SK-N-SH (cell line): ENCODE measurements at regions not wholly inside any gene's neighbourhood (a gene's known extent, or its start where the extent isn't known, plus 50 kb on each side); places are given as distances from the start of the nearest gene placed in this dataset.

Experiments used
- CTCF ChIA-PET: fragments of 300-600, 350-600 bp; formaldehyde crosslinking; extraction: SDS; loops from one replicate; lab custom pipeline; 2021; lab: Yijun Ruan, JAX
- POLR2A ChIA-PET: fragments of 350-600 bp; sonication (Branson Sonifier 250); formaldehyde crosslinking; extraction: SDS; loops from one replicate; lab custom pipeline; 2020; ENCODE audit warnings: antibody characterized with exemption, inconsistent platforms; lab: Yijun Ruan, JAX
- DNase-seq: peaks from one replicate; pipeline ENCODE4 v3.0.0; 2012
- H2AFZ ChIP-seq: fragments of 200-600 bp; sonication (generic); 2 replicates; pipeline ENCODE4 v1.8.1; 2016; ENCODE audit warnings: antibody characterized with exemption, mild to moderate bottlenecking, low read depth
- H3F3A ChIP-seq: fragments of 200-600 bp; sonication (generic); replicated peaks from 2 replicates; pipeline ENCODE3; 2016; ENCODE audit warnings: antibody characterized with exemption, mild to moderate bottlenecking; ENCODE audit not compliant: insufficient read depth
- H3K27ac ChIP-seq, 2 experiments: fragments of 200-500 bp in 1 of 2; fragments of 200-600 bp in 1 of 2; sonication (Bioruptor generic) in 1 of 2; sonication (generic), shearing (Covaris generic) in 1 of 2; 2 replicates each; pipeline versions ENCODE4 v1.5.1 to v1.6.1; 2014 to 2016; ENCODE audit warnings: low read depth in 2 of 2, inconsistent platforms in 1 of 2, low read length in 1 of 2, mild to moderate bottlenecking in 1 of 2, mixed read lengths in 1 of 2
- H3K27me3 ChIP-seq: fragments of 200-600 bp; sonication (generic), shearing (Covaris generic); 2 replicates; pipeline ENCODE4 v1.6.1; 2016; ENCODE audit warnings: mixed run types; ENCODE audit not compliant: insufficient read depth
- H3K36me3 ChIP-seq, 2 experiments: fragments of 200-500 bp in 1 of 2; fragments of 200-600 bp in 1 of 2; sonication (Bioruptor generic) in 1 of 2; sonication (generic) in 1 of 2; replicated peaks in 1 of 2; 2 replicates each; pipeline versions ENCODE3 to v1.5.1; 2014 to 2016; ENCODE audit warnings: low read length in 1 of 2, mild to moderate bottlenecking in 1 of 2; ENCODE audit not compliant: insufficient read depth in 2 of 2, control insufficient read depth in 1 of 2
- H3K4me1 ChIP-seq, 2 experiments: fragments of 200-500 bp in 1 of 2; fragments of 200-600 bp in 1 of 2; sonication (Bioruptor generic) in 1 of 2; sonication (generic), shearing (Covaris generic) in 1 of 2; 2 replicates each; pipeline versions ENCODE4 v1.5.1 to v1.6.1; 2014 to 2016; ENCODE audit warnings: low read depth in 1 of 2, low read length in 1 of 2, mixed run types in 1 of 2; ENCODE audit not compliant: insufficient read depth in 2 of 2, control insufficient read depth in 1 of 2
- H3K4me2 ChIP-seq: fragments of 200-600 bp; sonication (generic), shearing (Covaris generic); 2 replicates; pipeline ENCODE4 v1.6.1; 2017; ENCODE audit warnings: mixed run types
- H3K4me3 ChIP-seq, 2 experiments: fragments of 200-500 bp in 1 of 2; fragments of 200-600 bp in 1 of 2; sonication (Bioruptor generic) in 1 of 2; sonication (generic), shearing (Covaris generic) in 1 of 2; 2 replicates each; pipeline versions ENCODE4 v1.5.1 to v1.8.1; 2014 to 2016; ENCODE audit warnings: low read depth in 2 of 2, inconsistent platforms in 1 of 2, low read length in 1 of 2, mild to moderate bottlenecking in 1 of 2, mixed read lengths in 1 of 2, moderate library complexity in 1 of 2
- H3K79me2 ChIP-seq: fragments of 200-600 bp; sonication (generic); 2 replicates; pipeline ENCODE4 v1.8.1; 2017; ENCODE audit warnings: mild to moderate bottlenecking; ENCODE audit not compliant: insufficient read depth
- H3K9ac ChIP-seq: fragments of 200-600 bp; sonication (generic); 2 replicates; pipeline ENCODE4 v1.6.1; 2017; ENCODE audit warnings: mixed run types
- H3K9me2 ChIP-seq: fragments of 200-600 bp; sonication (generic); 2 replicates; pipeline ENCODE4 v1.6.1; 2017; ENCODE audit warnings: mixed run types
- H3K9me3 ChIP-seq: fragments of 200-600 bp; sonication (generic); 2 replicates; pipeline ENCODE4 v1.6.1; 2017; ENCODE audit warnings: mixed run types, mild to moderate bottlenecking, moderate library complexity
- H4K20me1 ChIP-seq: fragments of 200-600 bp; sonication (generic); 2 replicates; pipeline ENCODE4 v1.6.1; 2017; ENCODE audit warnings: mild to moderate bottlenecking, mixed run types; ENCODE audit not compliant: insufficient read depth
- CHD2 ChIP-seq: fragments of 150-350 bp; IDR thresholded peaks from 2 replicates; pipeline ENCODE4 v1.6.1; 2018; ENCODE audit warnings: low read length; ENCODE audit not compliant: partially characterized antibody
- ELF1 ChIP-seq: IDR thresholded peaks from 2 replicates; pipeline ENCODE4 v1.4.0; 2012
- FOSL2 ChIP-seq: IDR thresholded peaks from 2 replicates; pipeline ENCODE4 v1.4.0; 2012; ENCODE audit warnings: low read depth, mild to moderate bottlenecking, moderate library complexity, borderline replicate concordance
- FOXJ3 ChIP-seq: sonication (generic); formaldehyde crosslinking; IDR thresholded peaks from 2 replicates; pipeline ENCODE4 v1.5.1; 2020; ENCODE audit warnings: mild to moderate bottlenecking, missing genetic modification reagents
- GABPA ChIP-seq: IDR thresholded peaks from 2 replicates; pipeline ENCODE4 v1.4.0; 2012; ENCODE audit warnings: low read depth, mild to moderate bottlenecking
- JUND ChIP-seq: IDR thresholded peaks from 2 replicates; pipeline ENCODE4 v1.4.0; 2012
- MEF2A ChIP-seq: IDR thresholded peaks from 2 replicates; pipeline ENCODE4 v1.4.0; 2012; ENCODE audit warnings: low read depth, borderline replicate concordance
- NRF1 ChIP-seq: IDR thresholded peaks from 2 replicates; pipeline ENCODE4 v1.6.1; 2012; ENCODE audit warnings: low read depth, mild to moderate bottlenecking, low read length
- POLR2AphosphoS5 ChIP-seq: IDR thresholded peaks from 2 replicates; pipeline ENCODE4 v1.6.1; 2012; ENCODE audit warnings: low read depth, low read length
- RAD21 ChIP-seq: IDR thresholded peaks from 2 replicates; pipeline ENCODE4 v1.6.1; 2012; ENCODE audit warnings: mild to moderate bottlenecking, low read length
- RCOR1 ChIP-seq: fragments of 150-350 bp; IDR thresholded peaks from 2 replicates; pipeline ENCODE4 v1.6.1; 2017; ENCODE audit warnings: antibody characterized with exemption, low read length
- RFX5 ChIP-seq: IDR thresholded peaks from 2 replicates; pipeline ENCODE4 v1.6.1; 2012; ENCODE audit warnings: mild to moderate bottlenecking, improper control_type of control experiment, low read length
- SIN3A ChIP-seq: IDR thresholded peaks from 2 replicates; pipeline ENCODE4 v1.6.1; 2012; ENCODE audit warnings: low read depth, mild to moderate bottlenecking, low read length, moderate library complexity, borderline replicate concordance
- TCF12 ChIP-seq: IDR thresholded peaks from 2 replicates; pipeline ENCODE4 v1.4.0; 2012
- YY1 ChIP-seq: IDR thresholded peaks from 2 replicates; pipeline ENCODE4 v1.4.0; 2012; ENCODE audit warnings: low read depth, mild to moderate bottlenecking
- WGBS: methylation state at CpG from one replicate; pipeline ENCODE4 v1.1.6; 2017; ENCODE audit warnings: low lambda C conversion rate; 5-methylcytosine and 5-hydroxymethylcytosine counted together
- TF ChIP-seq, protein P1 (sequence below): fragments of 200-600 bp; sonication (generic); IDR thresholded peaks from 2 replicates; pipeline ENCODE4 v1.6.1; 2017; ENCODE audit warnings: antibody characterized with exemption, mild to moderate bottlenecking, moderate library complexity
- TF ChIP-seq, protein P2 (sequence below): IDR thresholded peaks from 2 replicates; pipeline ENCODE4 v1.4.0; 2012; ENCODE audit warnings: low read depth, borderline replicate concordance
- TF ChIP-seq, protein P3 (sequence below): fragments of 150-350 bp; IDR thresholded peaks from 2 replicates; pipeline ENCODE4 v1.6.1; 2016; ENCODE audit warnings: mild to moderate bottlenecking, low read depth, low read length

DNA sequence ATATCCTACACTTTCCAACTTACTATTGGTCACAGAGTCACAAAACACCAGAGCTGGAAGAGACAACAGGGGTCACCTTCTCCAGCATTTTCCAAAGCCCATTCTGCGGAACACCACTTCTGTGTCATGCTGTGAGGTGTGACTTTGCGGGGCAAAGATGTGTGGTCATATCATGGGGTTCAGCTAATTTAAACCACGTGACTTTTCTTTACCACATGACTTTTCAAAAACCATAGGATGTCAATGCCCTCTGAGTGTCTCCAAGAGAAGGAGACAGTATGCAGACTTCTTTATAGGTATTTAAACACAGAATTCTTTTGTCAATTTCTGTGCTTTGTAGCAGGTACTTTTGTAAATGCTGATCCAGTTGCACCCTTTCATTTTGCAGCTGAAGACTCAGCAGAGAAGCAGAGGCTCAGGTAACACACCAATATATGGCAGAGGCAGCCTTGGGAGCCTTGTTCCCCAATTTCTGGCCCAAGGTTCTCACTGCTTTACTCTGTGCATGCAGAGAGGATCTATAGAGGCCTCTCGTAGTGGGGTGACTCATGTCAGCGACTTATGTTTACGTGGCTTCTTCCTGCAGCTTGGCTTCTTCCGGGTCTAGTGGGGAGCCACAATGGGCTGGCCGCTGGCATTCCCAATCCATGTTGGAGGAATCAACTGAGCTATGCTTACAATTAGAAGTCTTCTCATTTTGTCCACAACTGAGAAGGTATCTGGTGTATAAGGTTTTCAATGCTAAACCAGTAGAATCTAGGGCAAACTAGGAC, 104.0 kb upstream of the RHOBTB1 start:
- Histone ChIP-seq H3K27ac (no peak overlapping the region), H3K27me3 (no peaks in the 10 kb centered on the region), H4K20me1 (no peaks in the 10 kb centered on the region), H3K79me2 (no peaks in the 10 kb centered on the region), H3K36me3 (no peaks in the 10 kb centered on the region), H3K4me1 (no peaks in the 10 kb centered on the region; a peak in 1 of 4 replicates), H3K9me2 (no peaks in the 10 kb centered on the region), H3K9ac (no peak overlapping the region), H3K4me3 (no peak overlapping the region), H3K9me3 (no peaks in the 10 kb centered on the region), H3K4me2 (no peak overlapping the region), H3F3A (no peaks in the 10 kb centered on the region), H2AFZ (no peak overlapping the region)
- WGBS: 59% methylated on average over 8 of the region's 8 CpGs
- CTCF ChIA-PET: interaction anchor here (1.4 to 2.4 kb wide), 2 partner anchors 23 to 93 kb away, joined by 3 to 6 read pairs; no protein-coding TSS in a partner anchor
- DNase-seq: no peak
- no peak for TF ChIP-seq NRF1
- TF ChIP-seq, protein P1, sequence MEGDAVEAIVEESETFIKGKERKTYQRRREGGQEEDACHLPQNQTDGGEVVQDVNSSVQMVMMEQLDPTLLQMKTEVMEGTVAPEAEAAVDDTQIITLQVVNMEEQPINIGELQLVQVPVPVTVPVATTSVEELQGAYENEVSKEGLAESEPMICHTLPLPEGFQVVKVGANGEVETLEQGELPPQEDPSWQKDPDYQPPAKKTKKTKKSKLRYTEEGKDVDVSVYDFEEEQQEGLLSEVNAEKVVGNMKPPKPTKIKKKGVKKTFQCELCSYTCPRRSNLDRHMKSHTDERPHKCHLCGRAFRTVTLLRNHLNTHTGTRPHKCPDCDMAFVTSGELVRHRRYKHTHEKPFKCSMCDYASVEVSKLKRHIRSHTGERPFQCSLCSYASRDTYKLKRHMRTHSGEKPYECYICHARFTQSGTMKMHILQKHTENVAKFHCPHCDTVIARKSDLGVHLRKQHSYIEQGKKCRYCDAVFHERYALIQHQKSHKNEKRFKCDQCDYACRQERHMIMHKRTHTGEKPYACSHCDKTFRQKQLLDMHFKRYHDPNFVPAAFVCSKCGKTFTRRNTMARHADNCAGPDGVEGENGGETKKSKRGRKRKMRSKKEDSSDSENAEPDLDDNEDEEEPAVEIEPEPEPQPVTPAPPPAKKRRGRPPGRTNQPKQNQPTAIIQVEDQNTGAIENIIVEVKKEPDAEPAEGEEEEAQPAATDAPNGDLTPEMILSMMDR: no peak
- TF ChIP-seq FOSL2: no peak
- no peak for TF ChIP-seq MEF2A
- no peak for TF ChIP-seq POLR2AphosphoS5
- TF ChIP-seq SIN3A: no peak
- TF ChIP-seq, protein P2, sequence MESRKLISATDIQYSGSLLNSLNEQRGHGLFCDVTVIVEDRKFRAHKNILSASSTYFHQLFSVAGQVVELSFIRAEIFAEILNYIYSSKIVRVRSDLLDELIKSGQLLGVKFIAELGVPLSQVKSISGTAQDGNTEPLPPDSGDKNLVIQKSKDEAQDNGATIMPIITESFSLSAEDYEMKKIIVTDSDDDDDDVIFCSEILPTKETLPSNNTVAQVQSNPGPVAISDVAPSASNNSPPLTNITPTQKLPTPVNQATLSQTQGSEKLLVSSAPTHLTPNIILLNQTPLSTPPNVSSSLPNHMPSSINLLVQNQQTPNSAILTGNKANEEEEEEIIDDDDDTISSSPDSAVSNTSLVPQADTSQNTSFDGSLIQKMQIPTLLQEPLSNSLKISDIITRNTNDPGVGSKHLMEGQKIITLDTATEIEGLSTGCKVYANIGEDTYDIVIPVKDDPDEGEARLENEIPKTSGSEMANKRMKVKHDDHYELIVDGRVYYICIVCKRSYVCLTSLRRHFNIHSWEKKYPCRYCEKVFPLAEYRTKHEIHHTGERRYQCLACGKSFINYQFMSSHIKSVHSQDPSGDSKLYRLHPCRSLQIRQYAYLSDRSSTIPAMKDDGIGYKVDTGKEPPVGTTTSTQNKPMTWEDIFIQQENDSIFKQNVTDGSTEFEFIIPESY: no peak
- no peak for TF ChIP-seq GABPA
- TF ChIP-seq ELF1: no peak
- TF ChIP-seq RCOR1: no peak
- TF ChIP-seq JUND: no peak
- no peak for TF ChIP-seq RAD21
- TF ChIP-seq TCF12: no peak
- TF ChIP-seq, protein P3, sequence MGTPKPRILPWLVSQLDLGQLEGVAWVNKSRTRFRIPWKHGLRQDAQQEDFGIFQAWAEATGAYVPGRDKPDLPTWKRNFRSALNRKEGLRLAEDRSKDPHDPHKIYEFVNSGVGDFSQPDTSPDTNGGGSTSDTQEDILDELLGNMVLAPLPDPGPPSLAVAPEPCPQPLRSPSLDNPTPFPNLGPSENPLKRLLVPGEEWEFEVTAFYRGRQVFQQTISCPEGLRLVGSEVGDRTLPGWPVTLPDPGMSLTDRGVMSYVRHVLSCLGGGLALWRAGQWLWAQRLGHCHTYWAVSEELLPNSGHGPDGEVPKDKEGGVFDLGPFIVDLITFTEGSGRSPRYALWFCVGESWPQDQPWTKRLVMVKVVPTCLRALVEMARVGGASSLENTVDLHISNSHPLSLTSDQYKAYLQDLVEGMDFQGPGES: no peak
- TF ChIP-seq FOXJ3 (CRISPR knock-in tag): no peak
- TF ChIP-seq CHD2: no peak
- TF ChIP-seq RFX5: no peak
- no peak for TF ChIP-seq YY1
- POLR2A ChIA-PET: no interaction called here
